Gastrocnemius medialis (tissue), 4 donors: ENCODE measurements at regions not wholly inside any gene's neighbourhood (a gene's known extent, or its start where the extent isn't known, plus 50 kb on each side); places are given as distances from the start of the nearest gene placed in this dataset.

Experiments
- POLR2A ChIP-seq, 2 donors: fragments of 450-650 bp; IDR thresholded peaks; one replicate each; pipeline ENCODE4 v1.6.1; 2017; ENCODE audit warnings: antibody characterized with exemption in 2 of 2, mild to moderate bottlenecking in 2 of 2, moderate library complexity in 2 of 2
- TF ChIP-seq, protein P1 (sequence below), 5 experiments: fragments of 450-650 bp in 3 of 5; fragments of 200-600 bp in 2 of 5; sonication (generic) in 2 of 5; IDR thresholded peaks in 4 of 5; conservative IDR thresholded peaks in 1 of 5; 1 replicate in 4 of 5; 2 replicates in 1 of 5; pipeline ENCODE4 v1.5.1; 2016 to 2019; ENCODE audit warnings: antibody characterized with exemption in 5 of 5, mild to moderate bottlenecking in 3 of 5, moderate library complexity in 3 of 5

DNA sequence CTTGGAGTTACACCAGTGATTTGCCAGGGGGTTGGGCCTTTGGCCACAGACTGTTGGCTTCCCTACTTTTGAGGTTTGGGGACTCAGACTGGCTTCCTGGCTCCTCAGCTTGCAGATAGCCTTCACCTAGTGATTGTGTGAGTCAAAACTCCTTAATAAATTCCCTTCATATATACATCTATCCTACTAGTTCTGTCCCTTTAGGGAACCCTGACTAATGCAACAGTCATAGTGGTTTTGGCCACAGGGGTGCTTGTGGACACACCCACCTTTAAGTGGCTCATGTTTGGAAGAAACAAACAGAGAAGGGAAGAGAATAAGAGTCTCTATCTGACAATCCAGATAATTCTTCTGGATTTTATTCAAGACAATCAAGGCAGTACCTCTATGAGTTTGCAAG lies 457.7 kb downstream of the EPHA3 start:
- TF ChIP-seq, protein P1, sequence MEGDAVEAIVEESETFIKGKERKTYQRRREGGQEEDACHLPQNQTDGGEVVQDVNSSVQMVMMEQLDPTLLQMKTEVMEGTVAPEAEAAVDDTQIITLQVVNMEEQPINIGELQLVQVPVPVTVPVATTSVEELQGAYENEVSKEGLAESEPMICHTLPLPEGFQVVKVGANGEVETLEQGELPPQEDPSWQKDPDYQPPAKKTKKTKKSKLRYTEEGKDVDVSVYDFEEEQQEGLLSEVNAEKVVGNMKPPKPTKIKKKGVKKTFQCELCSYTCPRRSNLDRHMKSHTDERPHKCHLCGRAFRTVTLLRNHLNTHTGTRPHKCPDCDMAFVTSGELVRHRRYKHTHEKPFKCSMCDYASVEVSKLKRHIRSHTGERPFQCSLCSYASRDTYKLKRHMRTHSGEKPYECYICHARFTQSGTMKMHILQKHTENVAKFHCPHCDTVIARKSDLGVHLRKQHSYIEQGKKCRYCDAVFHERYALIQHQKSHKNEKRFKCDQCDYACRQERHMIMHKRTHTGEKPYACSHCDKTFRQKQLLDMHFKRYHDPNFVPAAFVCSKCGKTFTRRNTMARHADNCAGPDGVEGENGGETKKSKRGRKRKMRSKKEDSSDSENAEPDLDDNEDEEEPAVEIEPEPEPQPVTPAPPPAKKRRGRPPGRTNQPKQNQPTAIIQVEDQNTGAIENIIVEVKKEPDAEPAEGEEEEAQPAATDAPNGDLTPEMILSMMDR (IDR thresholded peaks at IDR 0.05 in 4 of 5, conservative IDR thresholded peaks at IDR 0.05 in 1 of 5) = no peak
- TF ChIP-seq POLR2A (IDR thresholded peaks at IDR 0.05) = no peak
